Psoas muscle (tissue), 7 donors: ENCODE measurements at regions not wholly inside any gene's neighbourhood (a gene's known extent, or its start where the extent isn't known, plus 50 kb on each side); places are given as distances from the start of the nearest gene placed in this dataset.

Experiments
- ATAC-seq, 4 donors: fragments of 200-7000 bp; cut with Tn5 transposase; one replicate each; pipeline ENCODE4 v1.9.1; 2020; ENCODE audit warnings: moderate library complexity in 3 of 4, mild to moderate bottlenecking in 2 of 4
- DNase-seq, 2 donors: peaks; one replicate each; pipeline ENCODE4 v3.0.0-alpha.2; 2020
- H3K27ac ChIP-seq: fragments of 200-600 bp; one replicate; pipeline ENCODE4 v1.8.0; 2022
- H3K27me3 ChIP-seq, 3 donors: fragments of 200-600 bp in 1 of 3; one replicate each; pipeline versions ENCODE4 v1.6.1 to v1.8.0; 2013 to 2022; ENCODE audit warnings: low read length in 2 of 3, mild to moderate bottlenecking in 2 of 3, moderate library complexity in 1 of 3; ENCODE audit not compliant: insufficient read depth in 3 of 3
- H3K36me3 ChIP-seq, 2 donors: fragments of 200-600 bp in 1 of 2; one replicate each; pipeline versions ENCODE4 v1.6.1 to v1.8.0; 2013 to 2022; ENCODE audit warnings: low read depth in 1 of 2, mild to moderate bottlenecking in 1 of 2, moderate library complexity in 1 of 2; ENCODE audit not compliant: insufficient read depth in 1 of 2
- H3K4me1 ChIP-seq: fragments of 200-600 bp; one replicate; pipeline ENCODE4 v1.8.0; 2022
- H3K4me3 ChIP-seq: fragments of 200-600 bp; one replicate; pipeline ENCODE4 v1.8.0; 2022; ENCODE audit warnings: mild to moderate bottlenecking
- H3K9me3 ChIP-seq: fragments of 200-600 bp; one replicate; pipeline ENCODE4 v1.8.0; 2022
- WGBS, 3 donors: extraction: QIAGEN DNeasy Blood & Tissue Kit; methylation state at CpG; one replicate each; pipeline versions ENCODE4 v1.1.6 to v1.1.7; 2013; 5-methylcytosine and 5-hydroxymethylcytosine counted together
- intact Hi-C, 2 donors: fragments of 100-400 bp; cut with DNase I; formaldehyde crosslinking; loops; one replicate each; pipeline versions ENCODE4 v1.11.0 to v1.14.2; 2022
- TF ChIP-seq, protein P1 (sequence below): fragments of 200-600 bp; IDR thresholded peaks from one replicate; pipeline ENCODE4 v1.8.0; 2022; ENCODE audit warnings: antibody characterized with exemption
- donor health status: healthy with polysubstance abuse.
- donor health status: DM: no; HTN: no; CAD: no; lungs with moderate emphysema.
- donor health status: Bipolar disorder and iron deficiency.
- donor health status: healthy.
- donor health status: DM: yes; HTN: yes; CAD: no.
- donor health status: DM: no; HTN: no; CAD: no.
- donor health status: DM: yes; HTN: yes; CAD: no.

DNA sequence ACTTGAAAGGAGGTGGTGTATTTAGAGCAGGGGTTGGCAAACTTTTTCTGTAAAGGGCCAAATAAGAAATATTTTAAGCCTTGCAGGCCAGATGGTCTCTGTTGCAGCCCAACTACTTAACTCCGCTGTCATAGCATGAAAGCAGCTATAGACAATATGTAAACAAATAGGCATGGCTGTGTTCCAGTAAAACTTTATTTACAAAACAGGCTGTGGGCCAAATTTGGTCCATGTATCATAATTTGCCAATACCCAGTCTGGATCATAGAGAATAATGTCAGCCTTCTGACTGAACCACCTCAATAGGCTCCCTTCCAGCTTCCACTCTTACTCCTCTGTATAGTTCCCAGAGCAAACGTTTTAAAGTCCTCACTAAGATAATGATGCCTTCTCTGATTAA is 638.8 kb upstream of the CFAP20DC start:
- TF ChIP-seq, protein P1, sequence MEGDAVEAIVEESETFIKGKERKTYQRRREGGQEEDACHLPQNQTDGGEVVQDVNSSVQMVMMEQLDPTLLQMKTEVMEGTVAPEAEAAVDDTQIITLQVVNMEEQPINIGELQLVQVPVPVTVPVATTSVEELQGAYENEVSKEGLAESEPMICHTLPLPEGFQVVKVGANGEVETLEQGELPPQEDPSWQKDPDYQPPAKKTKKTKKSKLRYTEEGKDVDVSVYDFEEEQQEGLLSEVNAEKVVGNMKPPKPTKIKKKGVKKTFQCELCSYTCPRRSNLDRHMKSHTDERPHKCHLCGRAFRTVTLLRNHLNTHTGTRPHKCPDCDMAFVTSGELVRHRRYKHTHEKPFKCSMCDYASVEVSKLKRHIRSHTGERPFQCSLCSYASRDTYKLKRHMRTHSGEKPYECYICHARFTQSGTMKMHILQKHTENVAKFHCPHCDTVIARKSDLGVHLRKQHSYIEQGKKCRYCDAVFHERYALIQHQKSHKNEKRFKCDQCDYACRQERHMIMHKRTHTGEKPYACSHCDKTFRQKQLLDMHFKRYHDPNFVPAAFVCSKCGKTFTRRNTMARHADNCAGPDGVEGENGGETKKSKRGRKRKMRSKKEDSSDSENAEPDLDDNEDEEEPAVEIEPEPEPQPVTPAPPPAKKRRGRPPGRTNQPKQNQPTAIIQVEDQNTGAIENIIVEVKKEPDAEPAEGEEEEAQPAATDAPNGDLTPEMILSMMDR, result no peak
- Histone ChIP-seq H3K27me3 (no peaks in the 10 kb centered on the region), H3K4me1 (no peaks in the 10 kb centered on the region), H3K4me3 (no peak overlapping the region), H3K27ac (no peak overlapping the region), H3K36me3 (no peaks in the 10 kb centered on the region), H3K9me3 (no peaks in the 10 kb centered on the region)
- intact Hi-C loops, result no loop called here
- WGBS, 3 donors, result 47 to 60% (median 59%) methylated on average over 2 of the region's 2 CpGs
- no peak for DNase-seq
- no peak for ATAC-seq

DNA sequence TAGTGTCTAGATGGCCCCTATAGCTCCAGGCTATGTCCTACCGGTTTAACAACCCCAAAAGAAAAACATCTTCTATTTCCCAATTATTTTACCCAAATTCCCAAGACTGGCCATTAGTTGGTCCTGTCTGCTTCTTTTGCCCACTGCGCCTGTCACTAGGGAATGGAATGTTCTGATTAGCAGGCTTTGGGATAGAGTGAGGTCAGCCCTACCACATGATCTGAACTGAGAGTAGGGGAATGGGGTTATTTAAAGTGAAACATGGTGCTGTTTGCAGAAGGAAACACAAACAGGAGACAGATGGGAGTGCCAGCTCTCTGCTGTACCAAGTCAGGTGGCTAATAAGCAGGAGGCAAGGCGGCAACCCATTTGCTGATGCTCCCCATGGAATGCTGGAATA is 635.6 kb upstream of the CFAP20DC start:
- no peak for ATAC-seq
- no peak overlapping the region for H3K27ac ChIP-seq
- no peaks in the 10 kb centered on the region for H3K4me1 ChIP-seq
- no peak for DNase-seq
- H3K4me3 ChIP-seq, result no peak overlapping the region
- TF ChIP-seq, protein P1, result no peak
- no peaks in the 10 kb centered on the region for H3K9me3 ChIP-seq
- intact Hi-C loops, result no loop called here
- WGBS, 3 donors, result 85 to 94% (median 87%) methylated on average over 3 of the region's 3 CpGs
- no peaks in the 10 kb centered on the region for H3K36me3 ChIP-seq
- no peaks in the 10 kb centered on the region for H3K27me3 ChIP-seq

DNA sequence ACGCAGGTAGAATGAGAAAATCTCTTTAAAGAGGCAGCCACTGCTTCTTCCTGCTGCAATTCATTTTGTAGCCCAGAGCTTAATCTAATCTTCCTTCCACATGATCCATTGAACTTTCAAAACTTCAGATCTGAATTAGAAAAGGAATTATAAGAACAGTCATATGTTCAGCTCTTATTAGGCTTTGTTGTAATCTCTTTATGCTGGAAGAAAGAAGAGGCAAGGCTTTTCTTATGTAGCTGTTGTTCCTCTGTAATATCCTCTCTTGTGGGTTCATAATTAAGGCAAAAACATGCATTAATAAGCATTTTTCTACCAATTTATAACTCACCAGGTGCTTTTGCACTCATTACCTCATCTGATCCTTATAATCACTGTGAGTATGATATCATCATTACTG is 634.9 kb upstream of the CFAP20DC start:
- Histone ChIP-seq H3K4me3 (no peak overlapping the region), H3K27me3 (no peaks in the 10 kb centered on the region), H3K9me3 (no peaks in the 10 kb centered on the region), H3K27ac (no peak overlapping the region), H3K36me3 (no peaks in the 10 kb centered on the region), H3K4me1 (no peaks in the 10 kb centered on the region)
- WGBS, 3 donors, result 74 to 84% (median 81%) methylated on average over 1 of the region's 1 CpG
- DNase-seq (no peak), ATAC-seq (no peak)
- intact Hi-C loops, result no loop called here
- TF ChIP-seq, protein P1, result no peak

DNA sequence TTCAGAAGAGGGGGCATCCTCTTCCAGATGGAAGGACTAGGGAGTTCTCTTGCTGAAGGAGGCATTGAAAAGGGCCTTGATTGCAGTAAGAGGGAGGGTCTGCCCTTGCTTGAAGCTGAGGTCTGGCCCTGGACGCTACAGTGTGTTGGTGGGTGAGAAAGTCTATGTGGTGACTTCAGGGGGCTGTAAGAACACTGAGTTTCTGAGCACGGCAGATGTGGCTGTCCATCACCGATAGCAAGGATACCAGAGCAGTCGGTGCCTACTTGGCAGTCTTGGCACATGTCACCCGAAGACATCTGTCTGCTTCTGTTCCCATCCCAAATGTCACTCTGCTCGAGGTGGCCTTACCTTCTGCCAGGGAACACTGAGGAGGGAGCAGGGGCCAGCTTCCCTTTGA is 631.1 kb upstream of the CFAP20DC start:
- H3K27me3 ChIP-seq, result peaks cover 0 to 4% (median 0%) of the 10 kb centered on the region in 3 donors
- no peak for ATAC-seq
- no peaks in the 10 kb centered on the region for H3K9me3 ChIP-seq
- H3K36me3 ChIP-seq, result no peaks in the 10 kb centered on the region
- intact Hi-C loops, result no loop called here
- 18 to 54% (median 23%) methylated on average over 6 of the region's 6 CpGs for WGBS, 3 donors
- no peak overlapping the region for H3K27ac ChIP-seq
- DNase-seq, result no peak
- no peak overlapping the region for H3K4me3 ChIP-seq
- TF ChIP-seq, protein P1, result no peak
- no peaks in the 10 kb centered on the region for H3K4me1 ChIP-seq
